ENCODE measurements at regions not wholly inside any gene's neighbourhood (a gene's known extent, or its start where the extent isn't known, plus 50 kb on each side); places are given as distances from the start of the nearest gene placed in this dataset.

GRCh38 chr3:74771401-74771800, 156.9 kb upstream of the CNTN3 start:
- H3K4me3 ChIP-seq (ENCODE audit: low read length) = no peak overlapping the region
- no peaks in the 10 kb centered on the region for H3K79me2 ChIP-seq (ENCODE audit: low read length)
- H3K9me2 ChIP-seq (replicated peaks; ENCODE audit: insufficient read depth, low read length) = peaks cover 3% of the 10 kb centered on the region; the same call in 1 of the 2 replicates
- no peak for DNase-seq
- no peaks in the 10 kb centered on the region for H4K20me1 ChIP-seq (ENCODE audit: insufficient read depth, low read depth, low read length)
- no peaks in the 10 kb centered on the region for H3K36me3 ChIP-seq (ENCODE audit: insufficient read depth, low read length)
- H3K9me3 ChIP-seq (ENCODE audit: low read length) = peaks cover 12% of the 10 kb centered on the region; the same call in 1 of the 2 replicates
- no peak overlapping the region for H3K4me2 ChIP-seq (ENCODE audit: low read depth, low read length, poor library complexity, severe bottlenecking)
- no peak overlapping the region for H2AFZ ChIP-seq (ENCODE audit: low read length)
- no peak overlapping the region for H3K27ac ChIP-seq (ENCODE audit: low read length)
- H3K9ac ChIP-seq (ENCODE audit: low read length) = no peak overlapping the region
- H3K4me1 ChIP-seq (ENCODE audit: low read length) = no peaks in the 10 kb centered on the region
- no peaks in the 10 kb centered on the region for H3K27me3 ChIP-seq (ENCODE audit: low read length)

DNA sequence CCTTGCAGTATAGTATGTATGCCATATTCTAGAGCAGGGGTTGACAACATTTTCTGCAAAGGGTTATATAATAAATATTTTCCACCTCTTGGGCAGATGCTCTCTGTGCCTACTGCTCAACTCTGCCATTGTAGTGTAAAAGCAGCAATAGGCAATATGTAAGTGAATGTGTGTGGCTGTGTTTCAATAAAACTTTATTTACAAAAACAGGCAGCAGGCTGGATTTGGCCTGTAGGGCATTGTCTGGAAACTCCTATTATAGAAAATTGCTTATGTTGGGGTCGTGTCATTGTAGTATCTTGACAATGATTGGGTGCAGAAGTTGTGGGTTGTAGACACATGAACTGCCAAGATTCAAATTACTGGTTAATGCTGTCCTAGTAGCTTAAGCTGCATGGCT, 153.6 kb upstream of the CNTN3 start:
- H4K20me1 ChIP-seq (ENCODE audit: insufficient read depth, low read depth, low read length) = no peaks in the 10 kb centered on the region
- DNase-seq = no peak
- no peak overlapping the region for H2AFZ ChIP-seq (ENCODE audit: low read length)
- no peak overlapping the region for H3K4me2 ChIP-seq (ENCODE audit: low read depth, low read length, poor library complexity, severe bottlenecking)
- no peaks in the 10 kb centered on the region for H3K79me2 ChIP-seq (ENCODE audit: low read length)
- no peak overlapping the region for H3K4me3 ChIP-seq (ENCODE audit: low read length)
- H3K9me2 ChIP-seq (replicated peaks; ENCODE audit: insufficient read depth, low read length) = peaks cover 3% of the 10 kb centered on the region; the same call in 1 of the 2 replicates
- no peaks in the 10 kb centered on the region for H3K27me3 ChIP-seq (ENCODE audit: low read length)
- no peaks in the 10 kb centered on the region for H3K36me3 ChIP-seq (ENCODE audit: insufficient read depth, low read length)
- H3K9ac ChIP-seq (ENCODE audit: low read length) = no peak overlapping the region
- H3K9me3 ChIP-seq (ENCODE audit: low read length) = peaks cover 8% of the 10 kb centered on the region; the same call in 1 of the 2 replicates
- no peak overlapping the region for H3K27ac ChIP-seq (ENCODE audit: low read length)
- no peaks in the 10 kb centered on the region for H3K4me1 ChIP-seq (ENCODE audit: low read length)

DNA sequence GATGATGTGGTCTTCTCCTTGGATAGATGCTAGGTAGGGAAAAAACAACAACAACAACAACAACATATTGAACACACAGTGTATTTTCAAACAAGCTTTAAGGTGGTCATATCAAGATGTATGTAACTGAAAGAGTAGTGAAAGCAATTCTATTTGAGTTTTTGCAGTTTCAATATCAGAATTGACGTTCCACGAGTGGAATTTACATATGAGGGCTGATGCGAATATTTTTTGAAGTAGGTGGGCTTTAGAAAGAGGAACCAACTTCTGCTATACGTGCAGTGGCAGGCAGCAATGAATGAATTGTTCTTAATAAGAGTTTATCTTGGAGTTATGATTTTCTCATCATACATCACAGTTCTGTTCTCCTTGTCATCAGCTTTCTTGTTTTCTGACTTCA, 151.9 kb upstream of the CNTN3 start:
- Histone ChIP-seq H3K79me2 (ENCODE audit: low read length) (no peaks in the 10 kb centered on the region), H2AFZ (ENCODE audit: low read length) (no peak overlapping the region), H3K27ac (ENCODE audit: low read length) (no peak overlapping the region), H3K4me2 (ENCODE audit: low read depth, low read length, poor library complexity, severe bottlenecking) (no peak overlapping the region), H3K4me1 (ENCODE audit: low read length) (no peaks in the 10 kb centered on the region), H3K4me3 (ENCODE audit: low read length) (no peak overlapping the region), H3K27me3 (ENCODE audit: low read length) (no peaks in the 10 kb centered on the region), H3K9ac (ENCODE audit: low read length) (no peak overlapping the region), H3K9me2 (replicated peaks; ENCODE audit: insufficient read depth, low read length) (no peaks in the 10 kb centered on the region), H4K20me1 (ENCODE audit: insufficient read depth, low read depth, low read length) (no peaks in the 10 kb centered on the region), H3K9me3 (ENCODE audit: low read length) (peaks cover 9% of the 10 kb centered on the region; the same call in 1 of the 2 replicates), H3K36me3 (ENCODE audit: insufficient read depth, low read length) (no peaks in the 10 kb centered on the region)
- no peak for DNase-seq

- no peaks in the 10 kb centered on the region for H4K20me1 ChIP-seq (ENCODE audit: insufficient read depth, low read depth, low read length)
- H3K4me1 ChIP-seq (ENCODE audit: low read length) = no peaks in the 10 kb centered on the region
- no peak overlapping the region for H2AFZ ChIP-seq (ENCODE audit: low read length)
- no peak for DNase-seq
- H3K36me3 ChIP-seq (ENCODE audit: insufficient read depth, low read length) = no peaks in the 10 kb centered on the region
- H3K27ac ChIP-seq (ENCODE audit: low read length) = no peak overlapping the region
- no peak overlapping the region for H3K9ac ChIP-seq (ENCODE audit: low read length)
- no peaks in the 10 kb centered on the region for H3K27me3 ChIP-seq (ENCODE audit: low read length)
- no peak overlapping the region for H3K4me3 ChIP-seq (ENCODE audit: low read length)
- H3K9me2 ChIP-seq (replicated peaks; ENCODE audit: insufficient read depth, low read length) = no peaks in the 10 kb centered on the region
- H3K9me3 ChIP-seq (ENCODE audit: low read length) = peaks cover 3% of the 10 kb centered on the region; the same call in 1 of the 2 replicates
- H3K79me2 ChIP-seq (ENCODE audit: low read length) = no peaks in the 10 kb centered on the region
- no peak overlapping the region for H3K4me2 ChIP-seq (ENCODE audit: low read depth, low read length, poor library complexity, severe bottlenecking)
Measured at GRCh38 chr3:74763830-74764229, 149.4 kb upstream of the CNTN3 start.

GRCh38 chr3:74756674-74757073, 142.2 kb upstream of the CNTN3 start:
- Histone ChIP-seq H3K9ac (ENCODE audit: low read length) (no peak overlapping the region), H3K9me2 (replicated peaks; ENCODE audit: insufficient read depth, low read length) (no peaks in the 10 kb centered on the region), H2AFZ (ENCODE audit: low read length) (no peak overlapping the region), H3K4me2 (ENCODE audit: low read depth, low read length, poor library complexity, severe bottlenecking) (no peak overlapping the region), H3K9me3 (ENCODE audit: low read length) (peaks cover 8% of the 10 kb centered on the region; the same call in 1 of the 2 replicates), H3K36me3 (ENCODE audit: insufficient read depth, low read length) (no peaks in the 10 kb centered on the region), H3K4me3 (ENCODE audit: low read length) (no peak overlapping the region), H3K27me3 (ENCODE audit: low read length) (no peaks in the 10 kb centered on the region), H3K79me2 (ENCODE audit: low read length) (no peaks in the 10 kb centered on the region), H3K4me1 (ENCODE audit: low read length) (no peaks in the 10 kb centered on the region), H4K20me1 (ENCODE audit: insufficient read depth, low read depth, low read length) (no peaks in the 10 kb centered on the region), H3K27ac (ENCODE audit: low read length) (no peak overlapping the region)
- DNase-seq = no peak

DNA sequence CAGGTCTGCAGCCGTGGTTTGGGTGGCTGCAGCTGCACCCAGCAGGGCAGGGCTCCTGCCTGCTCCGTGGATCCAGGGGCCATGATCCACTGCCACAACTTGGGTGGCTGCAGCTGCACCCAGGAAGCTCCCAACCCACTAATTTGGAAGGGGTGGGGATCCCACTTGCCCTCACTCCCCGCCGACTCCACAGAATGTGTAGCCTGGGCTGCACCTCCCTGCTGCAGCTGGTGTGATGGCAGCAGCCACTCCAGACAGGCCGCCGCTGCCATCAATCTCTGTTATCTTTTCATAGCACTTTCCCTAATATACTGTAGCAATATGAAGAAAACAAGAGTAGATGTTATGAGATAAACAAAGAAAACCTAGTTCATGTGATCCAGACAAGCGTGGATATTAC, 137.8 kb upstream of the CNTN3 start:
- Histone ChIP-seq H3K27me3 (ENCODE audit: low read length) (no peaks in the 10 kb centered on the region), H4K20me1 (ENCODE audit: insufficient read depth, low read depth, low read length) (no peaks in the 10 kb centered on the region), H3K36me3 (ENCODE audit: insufficient read depth, low read length) (no peaks in the 10 kb centered on the region), H2AFZ (ENCODE audit: low read length) (no peak overlapping the region), H3K79me2 (ENCODE audit: low read length) (no peaks in the 10 kb centered on the region), H3K9me2 (replicated peaks; ENCODE audit: insufficient read depth, low read length) (no peaks in the 10 kb centered on the region), H3K4me2 (ENCODE audit: low read depth, low read length, poor library complexity, severe bottlenecking) (no peak overlapping the region), H3K9ac (ENCODE audit: low read length) (no peak overlapping the region), H3K27ac (ENCODE audit: low read length) (no peak overlapping the region), H3K9me3 (ENCODE audit: low read length) (peaks cover 17% of the 10 kb centered on the region), H3K4me3 (ENCODE audit: low read length) (no peak overlapping the region), H3K4me1 (ENCODE audit: low read length) (no peaks in the 10 kb centered on the region)
- no peak for DNase-seq

DNA sequence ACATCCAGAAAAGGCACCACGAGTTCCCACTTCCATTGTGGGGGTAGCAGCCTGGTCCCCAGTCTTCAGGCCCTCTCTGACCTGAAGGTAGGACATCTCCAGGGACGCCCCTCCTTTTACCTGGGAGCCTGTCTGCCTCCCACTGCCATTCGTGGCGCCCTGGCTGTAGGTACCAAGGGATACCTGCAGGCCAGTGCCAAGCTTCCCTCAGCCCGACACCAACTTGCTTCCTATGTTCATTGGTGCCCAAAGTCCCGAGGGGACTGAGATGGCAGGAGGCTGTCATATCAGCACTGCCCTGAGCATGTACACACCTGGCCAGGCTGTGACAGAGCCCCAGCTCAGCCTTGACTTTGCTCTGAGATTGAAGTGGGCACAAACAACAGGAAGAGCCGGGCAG, 137.3 kb upstream of the CNTN3 start:
- Histone ChIP-seq H4K20me1 (ENCODE audit: insufficient read depth, low read depth, low read length) (no peaks in the 10 kb centered on the region), H3K36me3 (ENCODE audit: insufficient read depth, low read length) (no peaks in the 10 kb centered on the region), H3K9me3 (ENCODE audit: low read length) (peaks cover 16% of the 10 kb centered on the region), H3K9me2 (replicated peaks; ENCODE audit: insufficient read depth, low read length) (no peaks in the 10 kb centered on the region), H3K4me1 (ENCODE audit: low read length) (no peaks in the 10 kb centered on the region), H3K79me2 (ENCODE audit: low read length) (no peaks in the 10 kb centered on the region), H3K27ac (ENCODE audit: low read length) (no peak overlapping the region), H3K4me3 (ENCODE audit: low read length) (no peak overlapping the region), H3K9ac (ENCODE audit: low read length) (no peak overlapping the region), H3K27me3 (ENCODE audit: low read length) (no peaks in the 10 kb centered on the region), H3K4me2 (ENCODE audit: low read depth, low read length, poor library complexity, severe bottlenecking) (no peak overlapping the region), H2AFZ (ENCODE audit: low read length) (no peak overlapping the region)
- DNase-seq = no peak

DNA sequence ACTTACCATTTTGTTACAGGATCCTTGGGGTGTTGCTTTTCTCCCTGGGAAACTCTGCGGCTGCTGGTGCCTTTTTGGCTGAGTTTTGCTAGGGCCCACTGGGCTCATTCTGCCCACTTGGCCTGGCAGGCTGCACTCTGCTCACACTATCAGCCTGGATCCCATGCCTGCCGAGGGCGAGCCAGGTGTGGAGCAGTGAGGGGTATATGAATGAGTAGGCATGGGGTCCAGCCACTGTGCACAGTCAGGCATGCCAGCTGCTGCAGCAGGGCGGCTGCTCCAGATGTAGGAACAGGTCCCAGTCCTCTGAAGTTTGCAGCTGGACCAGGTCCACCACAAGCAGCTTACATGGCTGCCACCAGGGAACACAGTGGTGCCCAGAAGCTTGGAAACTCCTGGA, 136.4 kb upstream of the CNTN3 start:
- no peak overlapping the region for H3K4me2 ChIP-seq (ENCODE audit: low read depth, low read length, poor library complexity, severe bottlenecking)
- H3K9me3 ChIP-seq (ENCODE audit: low read length) = peaks cover 15% of the 10 kb centered on the region
- no peak overlapping the region for H2AFZ ChIP-seq (ENCODE audit: low read length)
- DNase-seq = no peak
- no peak overlapping the region for H3K4me3 ChIP-seq (ENCODE audit: low read length)
- H3K27me3 ChIP-seq (ENCODE audit: low read length) = no peaks in the 10 kb centered on the region
- no peaks in the 10 kb centered on the region for H3K4me1 ChIP-seq (ENCODE audit: low read length)
- H3K79me2 ChIP-seq (ENCODE audit: low read length) = no peaks in the 10 kb centered on the region
- H3K27ac ChIP-seq (ENCODE audit: low read length) = no peak overlapping the region
- no peaks in the 10 kb centered on the region for H3K9me2 ChIP-seq (replicated peaks; ENCODE audit: insufficient read depth, low read length)
- H3K9ac ChIP-seq (ENCODE audit: low read length) = no peak overlapping the region
- no peaks in the 10 kb centered on the region for H4K20me1 ChIP-seq (ENCODE audit: insufficient read depth, low read depth, low read length)
- no peaks in the 10 kb centered on the region for H3K36me3 ChIP-seq (ENCODE audit: insufficient read depth, low read length)

DNA sequence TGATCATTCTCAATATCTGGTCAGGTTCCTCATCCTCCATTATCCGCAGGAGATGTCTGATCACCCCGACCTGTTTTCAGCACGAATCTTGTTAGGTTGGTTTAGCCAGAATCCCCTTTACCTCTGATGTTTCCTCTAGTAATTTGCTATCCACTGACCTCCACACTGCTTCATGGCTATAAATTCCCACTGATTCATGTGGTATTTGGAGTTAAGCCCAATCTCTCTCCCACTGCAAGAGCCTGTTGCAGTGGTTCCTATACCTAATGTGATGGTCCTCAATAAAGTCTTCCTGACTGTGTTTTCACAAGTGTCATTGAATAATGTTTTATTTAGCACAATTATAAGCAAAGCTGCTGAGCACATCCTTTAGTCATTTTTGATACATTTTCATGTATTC, 124.8 kb upstream of the CNTN3 start:
- no peak overlapping the region for H3K4me3 ChIP-seq (ENCODE audit: low read length)
- H3K79me2 ChIP-seq (ENCODE audit: low read length) = no peaks in the 10 kb centered on the region
- H4K20me1 ChIP-seq (ENCODE audit: insufficient read depth, low read depth, low read length) = no peaks in the 10 kb centered on the region
- H3K36me3 ChIP-seq (ENCODE audit: insufficient read depth, low read length) = no peaks in the 10 kb centered on the region
- peaks cover 2% of the 10 kb centered on the region; the same call in 1 of the 2 replicates for H3K9me3 ChIP-seq (ENCODE audit: low read length)
- H3K4me2 ChIP-seq (ENCODE audit: low read depth, low read length, poor library complexity, severe bottlenecking) = no peak overlapping the region
- H3K27me3 ChIP-seq (ENCODE audit: low read length) = no peaks in the 10 kb centered on the region
- no peak overlapping the region for H3K27ac ChIP-seq (ENCODE audit: low read length)
- DNase-seq = no peak
- no peak overlapping the region for H3K9ac ChIP-seq (ENCODE audit: low read length)
- H2AFZ ChIP-seq (ENCODE audit: low read length) = no peak overlapping the region
- H3K9me2 ChIP-seq (replicated peaks; ENCODE audit: insufficient read depth, low read length) = no peaks in the 10 kb centered on the region
- no peaks in the 10 kb centered on the region for H3K4me1 ChIP-seq (ENCODE audit: low read length)

Measured in Karpas-422 (cell line).